ENCODE measurements at regions not wholly inside any gene's neighbourhood (a gene's known extent, or its start where the extent isn't known, plus 50 kb on each side); places are given as distances from the start of the nearest gene placed in this dataset.

GRCh38 chr1:9184749-9185148 lies 49.8 kb upstream of the H6PD start:
- no peaks in the 10 kb centered on the region for H3K36me3 ChIP-seq (ENCODE audit: control insufficient read depth in 2 of 2, extremely low read depth in 1 of 2, insufficient read depth in 2 of 2, low read length in 2 of 2)
- DNase-seq (ENCODE audit: low read depth, low spot score): no peak
- intact Hi-C loops (cut with micrococcal nuclease) (loop anchor here (5.0 kb wide), 2 partner anchors 42 to 57 kb away; partner anchors contain the start of gene GPR157), dilution Hi-C loops (cut with MboI; ENCODE audit: extremely low pct_ligation_motif_present, low sequenced_read_pairs) (no loop called here)
- POLR2A ChIA-PET: no interaction called here
- peaks cover 21% of the 10 kb centered on the region for H3K4me1 ChIP-seq (ENCODE audit: control insufficient read depth, extremely low read depth, insufficient read depth, low read length)
- H3K4me2 ChIP-seq (ENCODE audit: insufficient read depth, low read length): no peak overlapping the region
- no peak overlapping the region for H3K9ac ChIP-seq (replicated peaks; ENCODE audit: extremely low read depth, insufficient read depth, low read length)
- no TSS peak for BruUV-seq (replicated peaks)
- H2AFZ ChIP-seq (ENCODE audit: low read depth, low read length): no peak overlapping the region
- no peak overlapping the region for H3K4me3 ChIP-seq (replicated peaks in 1 of 3; ENCODE audit: insufficient read depth in 1 of 3, low read depth in 1 of 3, low read length in 3 of 3)
- CTCF ChIA-PET: interaction anchor here (2.1 kb wide), 1 partner anchor 12 kb away, joined by 6 read pairs; no protein-coding TSS in a partner anchor
- H3K27me3 ChIP-seq (ENCODE audit: control insufficient read depth in 2 of 2, insufficient read depth in 2 of 2, low read length in 2 of 2): no peaks in the 10 kb centered on the region
- peaks cover 32% of the 10 kb centered on the region for H3K79me2 ChIP-seq (ENCODE audit: control insufficient read depth, insufficient read depth, low read length)
- TF ChIP-seq CTCF (IDR thresholded peaks at IDR 0.05; ENCODE audit: extremely low read depth in 1 of 2, insufficient read depth in 1 of 2, low read depth in 1 of 2, low read length in 2 of 2): no peak
- no peak for TF ChIP-seq GATA2 (IDR thresholded peaks at IDR 0.05; ENCODE audit: insufficient read depth, insufficient read length, low read depth, low read length)
- no peak for TF ChIP-seq MYC (IDR thresholded peaks at IDR 0.05; ENCODE audit: low read depth, low read length)
- no peak for TF ChIP-seq POLR2A (IDR thresholded peaks at IDR 0.05; ENCODE audit: low read depth, low read length)
- no peak for TF ChIP-seq EZH2 (IDR thresholded peaks at IDR 0.05; ENCODE audit: borderline replicate concordance, low read depth, low read length, severe bottlenecking)
- no peak for FAIRE-seq
- no peaks in the 10 kb centered on the region for H3K9me1 ChIP-seq (replicated peaks; ENCODE audit: control insufficient read depth, extremely low read depth, insufficient read depth, low read length)
- no peaks in the 10 kb centered on the region for H4K20me1 ChIP-seq (replicated peaks; ENCODE audit: control insufficient read depth, extremely low read depth, insufficient read depth, low read length)
- no peak overlapping the region for H3K27ac ChIP-seq (ENCODE audit: insufficient read depth, low read depth, low read length)
- no peaks in the 10 kb centered on the region for H3K9me3 ChIP-seq (replicated peaks; ENCODE audit: control insufficient read depth, insufficient read depth, low read length)
